K562 (cell line): ENCODE measurements at regions not wholly inside any gene's neighbourhood (a gene's known extent, or its start where the extent isn't known, plus 50 kb on each side); places are given as distances from the start of the nearest gene placed in this dataset.

Source experiments
- BHLHE40 ChIP-seq: IDR thresholded peaks from 2 replicates; pipeline ENCODE4 v1.6.1; 2011; ENCODE audit warnings: low read length, improper control_type of control experiment
- CREM ChIP-seq: IDR thresholded peaks from 2 replicates; pipeline ENCODE4 v1.6.1; 2014; ENCODE audit warnings: antibody characterized with exemption, low read depth
- FOXA1 ChIP-seq: fragments of 450-650 bp; IDR thresholded peaks from 2 replicates; pipeline ENCODE4 v1.6.1; 2016; ENCODE audit warnings: mild to moderate bottlenecking, borderline replicate concordance
- FOXJ3 ChIP-seq: sonication (generic); formaldehyde crosslinking; IDR thresholded peaks from 2 replicates; pipeline ENCODE4 v1.4.0; 2020; ENCODE audit warnings: mild to moderate bottlenecking, missing genetic modification reagents
- FOXK1 ChIP-seq: sonication (generic); formaldehyde crosslinking; IDR thresholded peaks from 2 replicates; pipeline ENCODE4 v1.8.0; 2022; ENCODE audit warnings: missing genetic modification reagents, mild to moderate bottlenecking, borderline replicate concordance
- FOXM1 ChIP-seq, 2 experiments: fragments of 450-650 bp in 1 of 2; sonication (generic) in 1 of 2; formaldehyde crosslinking in 1 of 2; IDR thresholded peaks; 2 replicates each; pipeline versions ENCODE4 v1.6.1 to v1.9.0; 2017 to 2022; ENCODE audit warnings: low read depth in 2 of 2, mild to moderate bottlenecking in 2 of 2, missing genetic modification reagents in 1 of 2, moderate library complexity in 1 of 2
- HDAC6 ChIP-seq: IDR thresholded peaks from 2 replicates; pipeline ENCODE4 v1.6.1; 2012; ENCODE audit warnings: low read depth, mild to moderate bottlenecking, control low read depth, inconsistent platforms, low read length, moderate library complexity
- HOXB6 ChIP-seq: fragments of 250-450 bp; sonication (Bioruptor Pico); IDR thresholded peaks from 2 replicates; pipeline ENCODE4 v1.5.1; 2022; ENCODE audit warnings: mild to moderate bottlenecking, borderline replicate concordance
- L3MBTL2 ChIP-seq: fragments of 450-650 bp; IDR thresholded peaks from 2 replicates; pipeline ENCODE4 v1.6.1; 2016; ENCODE audit warnings: mild to moderate bottlenecking, moderate library complexity
- PML ChIP-seq: IDR thresholded peaks from 2 replicates; pipeline ENCODE4 v1.6.1; 2012; ENCODE audit warnings: low read length, inconsistent platforms
- SMAD3 ChIP-seq: fragments of 450-650 bp; formaldehyde crosslinking; conservative IDR thresholded peaks from 2 replicates; pipeline ENCODE4 v1.4.0; 2020; ENCODE audit warnings: mild to moderate bottlenecking
- TEAD2 ChIP-seq: fragments of 450-650 bp; IDR thresholded peaks from 2 replicates; pipeline ENCODE4 v1.6.1; 2016; ENCODE audit warnings: missing genetic modification characterization, control low read depth, missing compliant biosample characterization
- TOE1 ChIP-seq, 2 experiments: fragments of 450-650 bp in 1 of 2; sonication (generic) in 1 of 2; formaldehyde crosslinking in 1 of 2; IDR thresholded peaks; 2 replicates each; pipeline versions ENCODE4 v1.7.1 to v1.8.0; 2016 to 2022; ENCODE audit warnings: borderline replicate concordance in 2 of 2, mild to moderate bottlenecking in 2 of 2, antibody characterized with exemption in 1 of 2, inconsistent platforms in 1 of 2, low read depth in 1 of 2, missing genetic modification reagents in 1 of 2, moderate library complexity in 1 of 2
- YY1 ChIP-seq, 3 experiments: IDR thresholded peaks; 2 replicates each; pipeline ENCODE4 v1.6.1; 2011; ENCODE audit warnings: low read length in 2 of 3, mild to moderate bottlenecking in 2 of 3, moderate library complexity in 2 of 3, borderline replicate concordance in 1 of 3, control low read depth in 1 of 3, low read depth in 1 of 3; ENCODE audit not compliant: insufficient read depth in 3 of 3, insufficient replicate concordance in 2 of 3, control insufficient read depth in 1 of 3, insufficient read length in 1 of 3; ENCODE audit errors: extremely low read depth in 1 of 3
- ZNF311 ChIP-seq: fragments of 250-450 bp; sonication (Bioruptor Pico); IDR thresholded peaks from 2 replicates; pipeline ENCODE4 v1.4.0; 2020; ENCODE audit warnings: mild to moderate bottlenecking, moderate library complexity
- ZNF589 ChIP-seq: fragments of 200-800 bp; sonication (Bioruptor generic); IDR thresholded peaks from 2 replicates; pipeline ENCODE4 v1.6.1; 2016; ENCODE audit warnings: low read depth, missing genetic modification characterization, missing compliant biosample characterization
- ZSCAN32 ChIP-seq: fragments of 450-650 bp; formaldehyde crosslinking; IDR thresholded peaks from 2 replicates; pipeline ENCODE4 v1.4.0; 2020; ENCODE audit warnings: mild to moderate bottlenecking, moderate library complexity
- TF ChIP-seq, protein P1 (sequence below), 2 experiments: fragments of 200-800 bp in 1 of 2; sonication (Bioruptor generic) in 1 of 2; sonication (generic) in 1 of 2; formaldehyde crosslinking in 1 of 2; IDR thresholded peaks in 1 of 2; conservative IDR thresholded peaks in 1 of 2; 2 replicates each; pipeline versions ENCODE4 v1.5.0 to v1.6.1; 2016 to 2020; ENCODE audit warnings: missing compliant biosample characterization in 1 of 2, missing genetic modification characterization in 1 of 2, missing genetic modification reagents in 1 of 2
- TF ChIP-seq, protein P2 (sequence below): fragments of 250-450 bp; sonication (Bioruptor Pico); IDR thresholded peaks from 2 replicates; pipeline ENCODE4 v1.8.0; 2022; ENCODE audit warnings: inconsistent platforms
- TF ChIP-seq, protein P3 (sequence below), 2 experiments: fragments of 250-450 bp in 1 of 2; fragments of 450-650 bp in 1 of 2; sonication (Bioruptor Pico) in 1 of 2; IDR thresholded peaks; 2 replicates each; pipeline versions ENCODE4 v1.6.1 to v1.8.0; 2016 to 2021; ENCODE audit warnings: mild to moderate bottlenecking in 2 of 2, moderate library complexity in 2 of 2, missing compliant biosample characterization in 1 of 2, missing genetic modification characterization in 1 of 2
- TF ChIP-seq, protein P4 (sequence below): fragments of 250-450 bp; sonication (Bioruptor Pico); IDR thresholded peaks from 2 replicates; pipeline ENCODE4 v1.8.0; 2021; ENCODE audit warnings: mild to moderate bottlenecking, moderate library complexity

DNA sequence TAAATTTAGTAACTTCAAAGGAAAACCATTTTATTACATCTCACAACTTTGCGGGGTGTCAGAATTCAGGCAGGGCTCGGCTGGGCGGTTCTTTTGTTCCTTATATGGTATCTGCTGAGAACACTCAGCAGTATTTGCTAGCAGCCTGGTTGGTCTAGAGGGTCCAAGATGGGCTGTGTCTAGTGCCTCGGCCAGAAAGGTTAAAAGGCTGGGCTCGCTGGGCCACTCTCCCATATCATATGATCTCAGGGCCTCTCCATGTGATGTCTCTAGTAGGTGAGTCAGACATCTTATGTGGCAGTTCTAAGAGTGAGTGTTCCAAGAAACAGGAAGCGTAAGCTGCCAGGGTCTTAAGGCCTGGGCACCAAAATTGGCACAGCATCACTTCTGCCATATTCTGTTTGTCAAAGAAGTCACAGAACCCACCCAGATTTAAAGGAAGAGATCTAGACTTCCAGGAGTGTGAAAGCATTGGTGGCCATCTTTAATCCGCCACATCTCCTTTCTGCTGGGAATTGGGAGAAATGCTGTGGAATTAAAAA is 100.9 kb upstream of the ATP6AP2 start (continued):
- TF ChIP-seq, protein P1, sequence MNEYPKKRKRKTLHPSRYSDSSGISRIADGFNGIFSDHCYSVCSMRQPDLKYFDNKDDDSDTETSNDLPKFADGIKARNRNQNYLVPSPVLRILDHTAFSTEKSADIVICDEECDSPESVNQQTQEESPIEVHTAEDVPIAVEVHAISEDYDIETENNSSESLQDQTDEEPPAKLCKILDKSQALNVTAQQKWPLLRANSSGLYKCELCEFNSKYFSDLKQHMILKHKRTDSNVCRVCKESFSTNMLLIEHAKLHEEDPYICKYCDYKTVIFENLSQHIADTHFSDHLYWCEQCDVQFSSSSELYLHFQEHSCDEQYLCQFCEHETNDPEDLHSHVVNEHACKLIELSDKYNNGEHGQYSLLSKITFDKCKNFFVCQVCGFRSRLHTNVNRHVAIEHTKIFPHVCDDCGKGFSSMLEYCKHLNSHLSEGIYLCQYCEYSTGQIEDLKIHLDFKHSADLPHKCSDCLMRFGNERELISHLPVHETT (CRISPR knock-in tag; conservative IDR thresholded peaks at IDR 0.05 in 1 of 2, IDR thresholded peaks at IDR 0.05 in 1 of 2): peak in 1 of 2 experiments; percentile 28; a peak in 1 of 4 replicates
- TF ChIP-seq HDAC6 (no peak), ZSCAN32 (no peak), FOXK1 (no peak), ZNF589 (peak; percentile 89), FOXM1 (IDR thresholded peaks at IDR 0.05; ENCODE audit: low read depth) (no peak), FOXM1 (CRISPR knock-in tag; IDR thresholded peaks at IDR 0.05; ENCODE audit: low read depth) (no peak), SMAD3 (CRISPR knock-in tag) (no peak), ZNF311 (CRISPR knock-in tag) (no peak), FOXJ3 (CRISPR knock-in tag) (no peak), L3MBTL2 (peak; percentile 58; the same call in 1 of the 2 replicates), HOXB6 (CRISPR knock-in tag) (no peak), BHLHE40 (no peak), YY1 (IDR thresholded peaks at IDR 0.05; ENCODE audit: borderline replicate concordance in 1 of 3, control insufficient read depth in 1 of 3, extremely low read depth in 1 of 3, insufficient read depth in 3 of 3, insufficient read length in 1 of 3, insufficient replicate concordance in 2 of 3, low read depth in 1 of 3, low read length in 2 of 3) (peak in 1 of 3 experiments; percentile 12), TOE1 (IDR thresholded peaks at IDR 0.05; ENCODE audit: borderline replicate concordance) (no peak), TOE1 (CRISPR knock-in tag; IDR thresholded peaks at IDR 0.05; ENCODE audit: borderline replicate concordance, low read depth) (no peak), FOXA1 (no peak), CREM (no peak), TEAD2 (tag) (no peak), PML (no peak)
- TF ChIP-seq, protein P2, sequence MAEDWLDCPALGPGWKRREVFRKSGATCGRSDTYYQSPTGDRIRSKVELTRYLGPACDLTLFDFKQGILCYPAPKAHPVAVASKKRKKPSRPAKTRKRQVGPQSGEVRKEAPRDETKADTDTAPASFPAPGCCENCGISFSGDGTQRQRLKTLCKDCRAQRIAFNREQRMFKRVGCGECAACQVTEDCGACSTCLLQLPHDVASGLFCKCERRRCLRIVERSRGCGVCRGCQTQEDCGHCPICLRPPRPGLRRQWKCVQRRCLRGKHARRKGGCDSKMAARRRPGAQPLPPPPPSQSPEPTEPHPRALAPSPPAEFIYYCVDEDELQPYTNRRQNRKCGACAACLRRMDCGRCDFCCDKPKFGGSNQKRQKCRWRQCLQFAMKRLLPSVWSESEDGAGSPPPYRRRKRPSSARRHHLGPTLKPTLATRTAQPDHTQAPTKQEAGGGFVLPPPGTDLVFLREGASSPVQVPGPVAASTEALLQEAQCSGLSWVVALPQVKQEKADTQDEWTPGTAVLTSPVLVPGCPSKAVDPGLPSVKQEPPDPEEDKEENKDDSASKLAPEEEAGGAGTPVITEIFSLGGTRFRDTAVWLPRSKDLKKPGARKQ (CRISPR knock-in tag): no peak
- TF ChIP-seq, protein P3, sequence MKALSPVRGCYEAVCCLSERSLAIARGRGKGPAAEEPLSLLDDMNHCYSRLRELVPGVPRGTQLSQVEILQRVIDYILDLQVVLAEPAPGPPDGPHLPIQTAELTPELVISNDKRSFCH (CRISPR knock-in tag; IDR thresholded peaks at IDR 0.05): no peak
- TF ChIP-seq, protein P3 (tag; IDR thresholded peaks at IDR 0.05): no peak
- TF ChIP-seq, protein P4, sequence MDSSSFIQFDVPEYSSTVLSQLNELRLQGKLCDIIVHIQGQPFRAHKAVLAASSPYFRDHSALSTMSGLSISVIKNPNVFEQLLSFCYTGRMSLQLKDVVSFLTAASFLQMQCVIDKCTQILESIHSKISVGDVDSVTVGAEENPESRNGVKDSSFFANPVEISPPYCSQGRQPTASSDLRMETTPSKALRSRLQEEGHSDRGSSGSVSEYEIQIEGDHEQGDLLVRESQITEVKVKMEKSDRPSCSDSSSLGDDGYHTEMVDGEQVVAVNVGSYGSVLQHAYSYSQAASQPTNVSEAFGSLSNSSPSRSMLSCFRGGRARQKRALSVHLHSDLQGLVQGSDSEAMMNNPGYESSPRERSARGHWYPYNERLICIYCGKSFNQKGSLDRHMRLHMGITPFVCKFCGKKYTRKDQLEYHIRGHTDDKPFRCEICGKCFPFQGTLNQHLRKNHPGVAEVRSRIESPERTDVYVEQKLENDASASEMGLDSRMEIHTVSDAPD: no peak
